Heart left ventricle (tissue), 13 donors: ENCODE measurements at regions not wholly inside any gene's neighbourhood (a gene's known extent, or its start where the extent isn't known, plus 50 kb on each side); places are given as distances from the start of the nearest gene placed in this dataset.

ENCODE experiments used
- CTCF ChIP-seq, 12 donors: fragments of 200-600 bp; sonication (generic) in 4 of 12; IDR thresholded peaks; one replicate each; pipeline versions ENCODE4 v1.5.0 to v1.8.0; 2018 to 2022; ENCODE audit warnings: antibody characterized with exemption in 12 of 12, mild to moderate bottlenecking in 5 of 12
- POLR2A ChIP-seq, 2 donors: fragments of 450-650 bp; IDR thresholded peaks; one replicate each; pipeline ENCODE4 v1.6.1; 2017; ENCODE audit warnings: antibody characterized with exemption in 2 of 2, mild to moderate bottlenecking in 2 of 2, moderate library complexity in 2 of 2
- donor health status: ischemic (EF 13 %, LVEDD 7.1; RV severe dilation, severe dysfunction).
- donor health status: DM: no; HTN: yes; CAD: no.
- donor health status: DM: no; HTN: no; CAD: no.
- donor health status: ischemic (EF 25% LVEDD 6.9; RV normal size, moderate dysfunction).
- donor health status: ischemic (EF 25% LVEDD 5.7; RV mildly dilated, moderate dysfunction).
- donor health status: ischemic (EF 35%, LVEDD 5.7; RV mildly dilated, moderate dysfunction).
- donor health status: nonischemic (EF 11% LVEDD 7.7; RV severe dilation, severe dysfunction).
- donor health status: DM: yes; HTN: yes; CAD: no.
- donor health status: PGD.
- donor health status: ischemic (EF 29% LVEDD 5.4; RV normal size, mild dysfunction).
- donor health status: nonischemic (EF 23%, LVEDD 6.1; RV moderate dilation, normal function).

- no peak for TF ChIP-seq CTCF (IDR thresholded peaks at IDR 0.05)
- TF ChIP-seq POLR2A (IDR thresholded peaks at IDR 0.05): no peak
These were observed 137.5 kb downstream of the HLX start for GRCh38 chr1:221016751-221017150.
